Activated CD4-positive, alpha-beta memory T cell treated with anti-CD3 and anti-CD28 coated beads for 36 hours (primary cell): ENCODE measurements at regions not wholly inside any gene's neighbourhood (a gene's known extent, or its start where the extent isn't known, plus 50 kb on each side); places are given as distances from the start of the nearest gene placed in this dataset.

ENCODE experiments used
- CTCF ChIA-PET: fragments of 350-600 bp; sonication (Branson Sonifier 250); formaldehyde crosslinking; loops from one replicate; lab custom pipeline; 2021; ENCODE audit warnings: antibody characterized with exemption, inconsistent platforms; lab: Charles Lee
- POLR2A ChIA-PET: fragments of 350-600 bp; sonication (Branson Sonifier 250); formaldehyde crosslinking; loops from one replicate; lab custom pipeline; 2021; ENCODE audit warnings: antibody characterized with exemption; lab: Charles Lee
- DNase-seq: peaks from one replicate; pipeline ENCODE4 v3.0.0-alpha.2; 2020
- H3K27ac Mint-ChIP-seq: one replicate; pipeline ENCODE4 v1.8.0; 2021; ENCODE audit warnings: mixed read lengths
- H3K27me3 Mint-ChIP-seq: one replicate; pipeline ENCODE4 v1.8.0; 2021; ENCODE audit warnings: mixed read lengths
- H3K36me3 Mint-ChIP-seq: one replicate; pipeline ENCODE4 v1.8.0; 2021; ENCODE audit warnings: mixed read lengths
- H3K4me1 Mint-ChIP-seq: one replicate; pipeline ENCODE4 v1.8.0; 2021; ENCODE audit warnings: low read depth, mixed read lengths
- H3K4me3 Mint-ChIP-seq: one replicate; pipeline ENCODE4 v1.8.0; 2021; ENCODE audit warnings: mild to moderate bottlenecking, mixed read lengths
- H3K9me3 Mint-ChIP-seq: one replicate; pipeline ENCODE4 v1.8.0; 2021; ENCODE audit warnings: mixed read lengths
- intact Hi-C: fragments of 100-400 bp; cut with micrococcal nuclease; formaldehyde crosslinking; loops from one replicate; pipeline ENCODE4 v1.15.1; 2023

- DNase-seq: no peak
- Mint-ChIP-seq H3K9me3 (no peaks in the 10 kb centered on the region), H3K4me1 (peaks cover 45% of the 10 kb centered on the region), H3K27ac (no peak overlapping the region), H3K4me3 (no peak overlapping the region), H3K27me3 (no peaks in the 10 kb centered on the region), H3K36me3 (no peaks in the 10 kb centered on the region)
- intact Hi-C loops: loop anchor here (5.0 kb wide), 4 partner anchors 188 to 1408 kb away; partner anchors contain the start of genes PLGRKT and RFX3
- CTCF ChIA-PET: interaction anchor here (0.7 to 1.7 kb wide), 2 partner anchors 11 to 52 kb away, joined by 3 to 4 read pairs; no protein-coding TSS in a partner anchor
- POLR2A ChIA-PET: no interaction called here
Measured at GRCh38 chr9:4935001-4935672, 49.9 kb upstream of the JAK2 start.
